ENCODE measurements at regions not wholly inside any gene's neighbourhood (a gene's known extent, or its start where the extent isn't known, plus 50 kb on each side); places are given as distances from the start of the nearest gene placed in this dataset.
"Not testable (repeated sequence)": the region's sequence is repeated elsewhere in the genome, so short reads cannot be mapped to it uniquely, and the experiment has no call there.

GRCh38 chr13:54268013-54268695, 1239.5 kb downstream of the OLFM4 start:
- not testable (repeated sequence) for DNase-seq

- no peak for DNase-seq
Measured at GRCh38 chr13:54287062-54287764, 1258.6 kb downstream of the OLFM4 start.

GRCh38 chr13:54301085-54301484, 1272.5 kb downstream of the OLFM4 start:
- no peak for DNase-seq

- DNase-seq, result no peak
Measured at GRCh38 chr13:54305377-54305776, 1276.8 kb downstream of the OLFM4 start.

GRCh38 chr13:54312885-54313284, 1284.3 kb downstream of the OLFM4 start:
- no peak for DNase-seq

- no peak for DNase-seq
Measured at GRCh38 chr13:54317722-54318121, 1289.1 kb downstream of the OLFM4 start.

GRCh38 chr13:54337540-54337939, 1308.9 kb downstream of the OLFM4 start:
- DNase-seq, result no peak

- DNase-seq, result no peak
Measured at GRCh38 chr13:54347531-54347930, 1318.9 kb downstream of the OLFM4 start.

- DNase-seq, result no peak
Measured at GRCh38 chr13:54356209-54356608, 1327.6 kb downstream of the OLFM4 start.

- DNase-seq, result no peak
Measured at GRCh38 chr13:54356849-54357248, 1328.2 kb downstream of the OLFM4 start.

- DNase-seq, result no peak
Measured at GRCh38 chr13:54357284-54357933, 1328.8 kb downstream of the OLFM4 start.

GRCh38 chr13:54361460-54361859, 1332.8 kb downstream of the OLFM4 start:
- no peak for DNase-seq

GRCh38 chr13:54366728-54367127, 1338.1 kb downstream of the OLFM4 start:
- no peak for DNase-seq

- no peak for DNase-seq
Measured at GRCh38 chr13:54367639-54368271, 1339.1 kb downstream of the OLFM4 start.

- DNase-seq, result no peak
Measured at GRCh38 chr13:54368387-54368786, 1339.8 kb downstream of the OLFM4 start.

GRCh38 chr13:54373211-54373610, 1344.6 kb downstream of the OLFM4 start:
- no peak for DNase-seq

GRCh38 chr13:54379461-54379860, 1350.8 kb downstream of the OLFM4 start:
- DNase-seq, result no peak

GRCh38 chr13:54383604-54384003, 1355.0 kb downstream of the OLFM4 start:
- no peak for DNase-seq

- DNase-seq, result no peak
Measured at GRCh38 chr13:54387625-54388024, 1359.0 kb downstream of the OLFM4 start.

GRCh38 chr13:54390841-54391240, 1362.2 kb downstream of the OLFM4 start:
- DNase-seq, result no peak

GRCh38 chr13:54394085-54394700, 1365.6 kb downstream of the OLFM4 start:
- DNase-seq, result no peak

- no peak for DNase-seq
Measured at GRCh38 chr13:54394908-54395307, 1366.3 kb downstream of the OLFM4 start.

- DNase-seq, result no peak
Measured at GRCh38 chr13:54402495-54402894, 1373.9 kb downstream of the OLFM4 start.

Data from activated gamma-delta T cell (primary cell).